DMS153 (cell line): ENCODE measurements at regions not wholly inside any gene's neighbourhood (a gene's known extent, or its start where the extent isn't known, plus 50 kb on each side); places are given as distances from the start of the nearest gene placed in this dataset.

Experiments used
- DNase-seq: peaks from one replicate; lab custom pipeline; 2025; lab: John Stamatoyannopoulos, UW

DNA sequence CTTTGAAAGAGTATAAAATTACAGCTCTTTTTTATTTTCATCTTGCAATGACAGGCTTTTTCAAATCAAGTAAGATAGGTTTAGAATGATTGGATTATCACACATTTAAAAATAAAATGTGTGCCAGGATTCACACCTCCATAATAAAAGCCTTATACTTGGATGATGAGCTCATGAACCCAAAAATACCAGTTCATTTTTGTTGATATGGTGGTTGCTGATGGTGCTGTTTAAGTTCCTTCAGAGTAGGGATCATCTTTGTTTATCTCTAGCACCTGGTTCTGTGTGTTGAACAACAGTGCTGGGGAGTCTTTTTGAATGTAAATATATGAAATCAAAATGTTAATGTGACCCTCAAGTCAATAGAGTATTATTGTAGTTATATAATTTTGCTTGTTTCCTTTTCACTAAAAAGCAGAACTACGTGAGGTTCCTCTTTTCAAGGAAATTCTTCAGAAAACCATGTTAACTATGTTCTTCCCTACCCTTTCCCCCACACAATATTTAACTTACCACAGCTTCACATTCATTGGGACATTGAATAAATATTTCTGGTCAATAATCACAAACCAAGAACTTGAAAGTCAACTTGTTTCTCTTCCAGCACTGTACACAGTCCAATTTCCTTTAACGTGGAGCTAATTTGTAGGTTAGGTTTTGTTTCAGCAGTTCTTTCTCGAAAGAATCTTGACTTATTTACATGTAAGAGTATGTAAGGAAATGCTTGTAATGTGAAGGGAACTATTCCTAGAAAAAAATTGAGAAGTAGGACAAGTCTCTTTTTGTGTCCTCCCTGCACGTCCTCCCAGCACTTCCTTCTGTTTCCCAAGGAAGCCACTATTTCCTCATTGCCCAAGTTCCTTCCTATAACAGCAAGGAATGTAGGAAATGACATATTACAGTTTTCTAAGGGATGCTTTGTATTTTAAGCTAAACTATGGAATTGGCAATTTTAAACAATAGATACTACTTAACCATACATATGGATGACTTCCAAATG lies 945.9 kb upstream of the CITED2 start:
- DNase-seq = no peak

DNA sequence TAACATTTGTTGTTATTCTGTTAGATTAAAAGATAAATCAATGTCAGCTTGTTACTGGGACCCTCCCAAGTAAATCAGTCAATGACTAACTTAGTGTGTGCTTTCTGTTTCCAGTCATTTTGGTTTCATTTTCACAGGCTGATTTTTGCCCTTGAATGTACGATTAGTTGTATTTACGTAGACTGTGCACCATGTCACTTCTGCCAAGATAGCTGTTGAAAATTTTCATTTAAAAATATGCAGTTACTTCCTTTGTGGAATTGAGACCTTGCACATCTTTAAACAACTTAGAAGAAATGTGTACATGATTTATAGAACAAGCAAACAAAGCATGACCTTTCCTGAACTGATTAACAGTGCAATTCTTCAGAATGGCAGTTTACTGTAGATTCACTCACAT lies 944.8 kb upstream of the CITED2 start:
- DNase-seq = no peak

DNA sequence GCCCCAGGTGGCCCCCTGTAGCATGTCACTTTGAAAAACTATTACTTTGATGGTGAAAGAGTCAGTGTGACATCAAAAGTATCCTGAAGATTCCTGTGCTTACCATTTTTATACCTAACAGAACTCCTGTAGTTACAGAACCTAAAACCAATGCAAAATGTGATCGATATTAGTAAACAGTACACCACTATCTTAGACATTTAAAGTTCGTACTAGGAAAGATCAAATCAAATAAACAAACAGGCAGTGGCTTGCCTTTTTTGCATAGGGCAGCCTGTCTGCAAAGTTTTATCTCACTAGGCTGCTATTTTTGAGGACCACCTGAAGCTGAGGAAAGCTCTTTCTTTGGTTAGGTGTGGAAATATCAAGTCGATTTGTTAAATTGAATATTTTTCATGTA lies 944.0 kb upstream of the CITED2 start:
- no peak for DNase-seq

DNA sequence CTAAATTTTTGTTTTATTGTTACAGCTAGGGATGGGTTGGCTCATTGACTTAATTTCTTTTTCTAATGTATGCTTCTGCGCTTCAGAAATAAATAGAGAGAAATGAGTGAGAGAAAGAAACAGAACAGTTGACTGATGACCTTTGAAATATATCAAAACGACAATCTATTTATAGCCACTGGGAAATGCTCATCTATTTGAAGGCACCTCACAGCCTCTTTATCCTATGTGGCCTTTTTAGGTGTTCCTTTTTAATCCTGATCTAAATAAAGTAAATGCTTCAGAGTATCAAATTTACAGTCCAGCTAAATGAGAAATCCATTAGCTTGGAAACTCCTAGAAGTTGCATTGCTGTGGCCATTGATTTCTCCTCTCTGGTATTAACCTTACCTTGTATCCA lies 943.5 kb upstream of the CITED2 start:
- DNase-seq = no peak

DNA sequence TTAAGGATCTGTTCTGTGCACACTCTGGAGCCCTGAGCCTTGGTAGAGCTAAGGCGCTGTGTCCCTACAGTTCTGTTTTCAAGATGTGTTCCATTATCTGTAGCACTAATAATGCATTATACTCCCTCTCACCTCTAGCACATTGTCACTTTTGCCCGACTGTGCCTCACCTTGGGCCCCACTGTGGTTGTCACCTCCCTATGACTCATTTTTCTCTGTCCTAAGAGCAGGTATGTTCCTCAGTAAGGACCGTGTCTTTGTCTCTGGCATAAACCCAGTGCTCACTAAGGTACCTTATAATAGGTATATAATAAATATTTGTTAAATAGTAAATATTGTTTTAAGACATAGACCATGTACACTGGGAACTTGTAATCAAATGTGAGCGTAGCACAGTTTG lies 942.5 kb upstream of the CITED2 start:
- no peak for DNase-seq

DNA sequence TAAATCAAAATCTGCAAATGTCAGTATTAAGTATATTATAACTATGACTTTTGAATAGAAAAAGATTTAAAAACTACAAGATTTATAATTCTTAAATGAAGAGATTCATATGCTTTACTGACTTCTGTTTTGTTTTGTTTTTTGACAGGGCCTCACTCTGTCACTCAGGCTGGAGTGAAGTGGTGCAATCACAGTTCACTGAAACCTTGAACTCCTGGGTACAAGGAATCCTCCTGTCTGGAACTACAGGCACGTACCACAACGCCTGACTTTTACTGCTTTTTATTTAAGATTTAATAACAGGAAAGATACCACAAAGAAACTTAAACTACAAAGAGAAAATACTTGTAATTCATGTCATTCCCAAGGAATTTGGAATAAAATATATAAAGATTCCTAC lies 940.2 kb upstream of the CITED2 start:
- DNase-seq = no peak

DNA sequence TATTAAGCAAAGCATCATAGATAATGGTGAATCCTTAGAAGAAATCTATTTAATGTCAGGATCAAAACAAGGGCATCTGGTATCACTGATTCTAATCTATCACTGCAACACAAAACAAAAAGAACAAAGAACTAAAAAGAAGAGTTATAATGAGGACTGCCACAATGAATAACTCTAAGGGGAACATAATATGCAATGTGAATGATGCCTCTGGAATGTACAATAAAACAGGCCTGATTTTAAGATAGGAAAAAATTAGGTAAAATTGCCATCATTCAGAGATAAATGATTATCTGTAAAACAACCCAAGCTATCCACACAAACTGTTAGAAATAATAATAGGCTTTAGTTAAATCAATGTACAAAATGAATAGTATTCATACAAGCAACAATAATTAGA lies 936.7 kb upstream of the CITED2 start:
- no peak for DNase-seq

DNA sequence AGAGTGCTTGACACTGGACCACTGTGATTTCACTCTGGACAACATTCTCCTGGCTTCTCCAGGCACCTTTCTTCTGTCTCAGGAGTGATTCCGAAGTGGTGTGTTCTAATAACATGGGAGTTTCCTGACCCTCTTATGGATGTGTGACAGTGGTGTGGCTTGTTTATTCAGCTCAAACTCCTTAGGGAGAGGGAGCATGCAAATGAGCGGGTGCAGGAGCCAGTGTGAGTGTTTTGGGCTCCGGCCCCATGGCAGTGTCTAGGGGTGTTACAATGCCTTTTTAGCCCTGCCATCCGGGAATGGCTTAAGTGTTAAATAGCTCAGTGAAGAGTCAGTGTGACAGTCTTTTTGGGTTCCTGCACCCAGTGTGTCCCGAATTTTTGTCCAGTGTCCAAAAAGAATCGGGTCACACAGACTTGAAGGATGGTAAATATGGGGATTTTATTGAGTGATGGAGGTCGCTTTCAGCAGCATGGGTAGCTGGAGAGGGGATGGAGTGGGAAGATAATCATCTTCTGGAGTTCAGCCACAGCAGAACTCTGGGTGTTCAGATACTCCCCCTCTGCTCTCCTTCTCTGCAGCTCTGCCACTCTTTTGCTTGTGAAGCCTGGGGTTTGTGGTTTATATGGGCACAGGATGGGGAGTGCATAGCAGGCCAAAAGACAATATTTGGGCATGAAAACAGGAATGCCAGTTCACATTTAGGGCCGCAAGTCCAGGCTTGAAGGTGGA lies 928.9 kb upstream of the CITED2 start:
- no peak for DNase-seq

DNA sequence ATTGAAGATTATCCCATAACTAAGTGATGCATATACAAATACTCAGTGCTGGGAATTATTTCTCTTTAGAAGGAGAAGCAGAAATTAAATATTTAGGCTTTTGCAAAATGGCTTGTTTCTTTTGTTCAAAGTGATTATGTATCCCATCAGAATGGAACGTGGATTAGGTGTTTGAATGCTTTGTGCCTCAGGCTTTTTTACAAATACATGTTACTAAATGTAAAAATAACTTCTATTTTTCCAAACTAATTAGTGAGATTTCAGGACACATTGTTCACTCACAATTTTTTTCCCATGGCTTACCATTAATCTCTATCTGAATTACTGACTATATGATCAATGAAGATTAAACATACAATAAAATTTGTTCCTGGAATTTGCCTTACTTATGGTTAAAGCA lies 925.9 kb upstream of the CITED2 start:
- no peak for DNase-seq

DNA sequence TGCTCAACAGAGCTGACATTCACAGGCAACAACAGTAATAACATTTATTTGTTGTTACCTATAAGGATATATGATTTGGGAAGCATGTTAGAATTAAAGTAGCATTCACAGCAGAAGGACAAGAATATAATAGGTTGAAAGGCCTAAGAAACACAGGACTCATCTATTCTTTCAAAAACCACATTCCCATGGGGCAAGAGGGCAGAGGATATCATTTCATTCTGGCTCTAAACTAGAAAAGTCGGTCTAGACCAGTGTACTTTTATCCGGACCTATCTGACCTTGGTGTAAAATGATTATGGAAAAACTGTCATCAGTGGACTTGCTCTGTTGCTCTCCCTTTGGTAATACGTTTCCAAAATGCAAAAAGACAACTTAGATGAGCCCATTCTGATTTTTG lies 914.7 kb upstream of the CITED2 start:
- no peak for DNase-seq

DNA sequence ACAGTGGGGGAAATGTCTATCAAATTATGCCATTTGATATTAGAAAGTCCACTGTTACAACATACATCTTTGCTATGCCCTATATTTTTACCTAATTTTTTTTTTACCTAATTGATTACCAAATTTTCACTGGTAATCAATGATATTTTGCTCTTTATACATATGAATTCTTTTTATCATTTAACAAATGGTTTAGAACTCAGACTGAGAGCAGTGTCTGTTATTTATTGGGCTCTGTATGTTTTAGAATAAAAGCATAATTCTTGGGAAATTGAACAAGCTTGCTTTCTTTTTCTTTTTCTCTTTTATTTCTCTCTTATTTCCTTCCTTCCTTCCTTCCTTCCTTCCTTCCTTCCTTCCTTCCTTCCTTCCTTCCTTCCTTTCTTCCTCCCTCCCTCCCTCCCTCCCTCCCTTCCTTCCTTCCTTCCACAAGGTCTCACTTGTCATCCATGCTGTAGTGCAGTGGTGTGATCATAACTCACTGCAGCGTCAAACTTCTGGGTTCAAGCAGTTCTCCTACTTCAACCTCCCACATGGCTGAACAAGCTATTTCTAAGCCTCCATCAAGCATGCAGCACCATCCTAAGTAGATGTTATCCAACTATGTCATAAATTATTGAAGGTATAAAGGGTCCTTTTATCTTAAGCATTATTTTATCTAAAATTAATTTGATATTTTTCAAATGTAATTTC lies 911.7 kb upstream of the CITED2 start:
- no peak for DNase-seq

DNA sequence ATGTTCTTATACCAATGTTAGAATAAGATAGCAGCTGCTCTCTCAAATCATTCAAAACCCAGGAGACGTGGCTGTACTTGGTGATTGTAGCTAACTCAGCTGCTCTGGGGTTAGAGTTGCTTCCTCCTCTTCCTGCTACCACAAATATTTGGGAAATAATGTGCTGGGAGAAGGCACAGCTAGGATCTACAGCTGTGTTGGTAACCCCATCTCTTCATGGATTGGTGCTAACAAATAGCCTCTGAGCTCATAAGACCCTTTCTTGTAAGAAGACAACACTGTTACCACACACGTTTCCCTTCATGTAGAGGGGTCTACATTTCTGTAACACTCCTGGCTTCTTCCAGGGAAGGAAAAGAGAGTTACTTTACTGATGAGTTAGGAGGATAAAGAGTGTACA lies 911.0 kb upstream of the CITED2 start:
- DNase-seq = no peak

DNA sequence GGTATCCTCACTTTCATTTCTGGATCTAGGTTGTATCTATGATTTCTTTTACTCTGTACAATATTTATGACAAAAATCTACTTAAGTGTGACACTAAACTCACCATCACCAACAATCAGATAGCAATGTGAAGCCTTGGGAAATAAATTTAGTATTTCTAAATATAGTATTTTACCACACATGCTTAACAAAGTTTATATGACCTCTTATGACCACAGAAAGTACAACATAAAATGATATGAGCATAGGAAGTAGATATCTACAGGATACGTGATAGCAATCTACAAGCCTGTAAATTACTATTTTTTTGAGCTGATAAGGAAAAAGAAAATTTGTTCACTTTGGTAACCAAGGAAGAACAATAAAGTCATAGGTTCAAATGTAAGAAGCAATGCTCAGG lies 910.4 kb upstream of the CITED2 start:
- no peak for DNase-seq

DNA sequence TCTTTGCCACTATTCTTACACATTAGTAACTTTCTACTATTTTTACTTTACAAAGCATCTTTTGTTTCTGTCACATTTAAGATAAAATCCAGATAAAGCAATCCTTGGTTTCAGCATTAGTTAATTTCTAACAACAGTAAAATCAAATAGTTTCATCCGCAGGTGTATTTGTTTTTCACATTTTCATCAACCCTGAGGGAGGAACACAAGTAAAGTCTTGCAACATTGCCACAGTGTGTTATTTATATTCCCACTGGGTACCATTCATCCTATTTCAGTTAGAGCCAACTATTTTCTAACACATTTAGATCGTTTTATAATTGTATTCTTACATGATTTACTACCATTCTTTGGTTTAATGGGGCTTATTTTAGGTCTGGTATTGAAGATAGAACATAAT lies 908.7 kb upstream of the CITED2 start:
- DNase-seq = no peak

DNA sequence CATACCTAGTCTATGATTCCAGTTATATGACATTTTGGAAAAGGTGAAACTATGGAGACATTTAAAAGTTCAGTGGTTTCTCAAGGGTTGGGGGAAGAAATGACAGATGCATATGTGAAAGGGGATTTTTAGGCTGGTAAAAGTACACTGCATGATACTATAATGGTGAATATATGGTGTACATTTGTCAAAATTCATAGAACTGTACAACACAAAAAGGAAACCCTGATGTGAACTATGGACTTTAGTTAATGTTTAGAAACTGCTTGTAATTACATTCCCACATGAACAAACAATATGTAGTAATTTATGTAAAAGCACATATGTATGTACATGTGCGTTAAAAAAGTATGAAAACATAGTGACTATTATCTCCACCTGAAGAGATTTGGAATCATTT lies 907.3 kb upstream of the CITED2 start:
- no peak for DNase-seq

DNA sequence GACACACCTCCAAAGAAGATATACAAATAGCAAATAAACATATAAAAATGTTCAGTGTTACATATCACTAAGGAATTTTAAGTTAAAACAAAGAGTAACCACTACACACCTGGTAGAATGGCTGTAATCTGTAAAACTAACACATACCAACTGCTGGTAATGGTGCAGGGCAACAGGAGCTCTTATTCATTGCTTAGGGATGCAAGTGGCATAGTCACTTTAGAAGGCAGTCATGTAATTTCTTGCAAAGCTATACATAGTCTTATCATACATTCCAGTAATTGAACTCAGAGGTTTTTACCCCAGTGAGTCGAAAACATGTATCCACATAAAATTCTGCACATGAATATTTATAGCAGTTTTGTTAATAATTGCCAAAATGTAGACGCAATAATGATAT lies 906.8 kb upstream of the CITED2 start:
- DNase-seq = no peak

DNA sequence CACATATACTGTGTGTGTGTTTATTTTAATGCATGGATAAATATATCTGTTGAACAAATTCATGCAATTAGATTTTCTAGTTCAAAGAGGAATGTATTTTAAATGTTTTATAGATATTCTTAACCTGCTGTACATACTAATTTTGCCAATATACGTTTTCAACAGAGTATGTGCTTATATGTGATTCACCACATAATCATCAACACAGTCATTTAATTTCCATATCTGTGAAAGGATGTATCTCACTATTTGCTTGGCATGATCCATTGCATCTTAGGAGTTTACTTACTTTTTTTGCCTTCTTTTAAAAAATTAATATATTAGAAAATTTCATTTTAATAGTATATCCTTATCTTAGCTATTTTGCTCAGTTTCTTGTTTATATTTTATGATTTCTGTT lies 902.3 kb upstream of the CITED2 start:
- DNase-seq = no peak

DNA sequence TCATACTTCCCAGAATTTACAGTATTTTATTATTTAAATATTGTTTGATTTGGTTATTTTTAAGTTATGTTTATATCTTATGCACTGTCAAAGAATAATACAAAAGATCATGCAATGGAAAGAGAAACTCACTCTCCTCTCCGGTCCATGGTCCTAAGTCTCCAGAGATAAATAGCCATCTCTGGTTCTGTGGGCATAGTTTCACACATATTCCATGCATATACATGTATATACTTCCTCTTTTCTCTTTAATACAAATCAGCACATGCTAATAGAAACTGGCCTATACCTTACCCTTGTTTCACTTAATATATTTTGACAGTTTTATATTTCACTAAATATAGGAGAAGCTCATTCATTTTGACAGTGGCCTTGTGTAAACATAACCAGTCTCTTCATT lies 901.7 kb upstream of the CITED2 start:
- no peak for DNase-seq

DNA sequence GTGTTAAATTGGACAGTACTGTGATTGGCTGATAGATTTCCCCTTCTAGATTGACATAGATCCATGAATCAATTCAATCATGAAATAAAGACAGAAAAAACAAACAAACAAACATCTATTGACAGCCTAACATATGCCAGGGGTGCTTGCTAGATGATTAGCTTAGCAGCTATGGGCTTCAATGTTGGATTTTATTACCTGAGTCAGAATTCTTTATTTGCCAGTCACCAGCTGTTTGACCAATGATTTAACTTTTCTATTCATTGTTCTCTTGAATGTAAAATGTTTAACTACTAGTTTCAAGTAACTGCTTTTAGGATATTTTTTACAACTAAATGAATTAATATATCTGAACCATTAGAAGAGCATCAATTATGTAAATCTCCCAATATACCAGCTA lies 901.3 kb upstream of the CITED2 start:
- no peak for DNase-seq

DNA sequence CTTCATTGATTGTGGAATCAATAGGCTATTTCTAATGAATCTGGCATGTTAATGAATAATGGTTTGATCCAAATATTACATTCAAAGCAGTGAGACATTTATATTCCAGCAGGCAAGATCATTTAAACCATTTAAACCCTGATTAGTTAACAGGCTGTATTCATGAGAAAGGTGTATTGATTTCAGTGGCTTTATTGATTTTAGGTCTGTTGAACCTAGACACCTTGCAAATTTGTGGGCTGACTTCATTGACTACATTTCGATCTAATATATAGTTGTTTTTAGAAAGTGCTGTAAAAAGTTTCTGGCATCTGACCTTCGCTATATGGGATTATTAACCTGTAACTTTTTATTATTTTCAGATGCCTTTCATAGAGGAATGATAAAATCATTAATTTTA lies 900.1 kb upstream of the CITED2 start:
- no peak for DNase-seq

DNA sequence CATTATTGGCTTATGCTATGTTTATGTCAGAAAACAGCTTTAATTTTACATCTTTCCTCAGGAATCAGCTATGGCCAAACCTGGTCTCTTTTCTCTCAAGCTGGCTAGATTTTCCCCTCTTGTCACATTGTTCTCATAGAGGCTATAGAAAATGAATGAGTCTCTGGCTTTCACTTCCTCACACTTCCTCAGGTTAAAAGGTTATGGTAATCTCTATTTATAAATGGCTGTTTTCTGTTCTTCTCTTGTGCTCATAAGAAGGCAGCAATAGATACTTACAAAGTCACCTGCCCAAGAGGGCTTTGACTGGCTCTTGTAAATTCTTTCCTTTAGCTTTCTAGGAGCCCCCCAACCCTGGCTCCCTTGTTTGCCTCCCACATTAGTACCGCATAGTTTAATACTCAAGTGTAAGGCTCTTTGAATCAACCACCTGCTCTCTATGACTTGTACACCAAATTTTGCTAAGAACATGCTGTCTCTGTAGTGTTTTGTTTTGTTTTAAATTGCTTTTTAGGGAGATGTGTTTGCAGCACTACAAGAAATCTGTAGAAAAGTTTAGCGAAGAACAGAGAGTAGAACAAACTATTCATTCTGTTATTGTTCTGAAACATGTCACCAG lies 897.4 kb upstream of the CITED2 start:
- no peak for DNase-seq

DNA sequence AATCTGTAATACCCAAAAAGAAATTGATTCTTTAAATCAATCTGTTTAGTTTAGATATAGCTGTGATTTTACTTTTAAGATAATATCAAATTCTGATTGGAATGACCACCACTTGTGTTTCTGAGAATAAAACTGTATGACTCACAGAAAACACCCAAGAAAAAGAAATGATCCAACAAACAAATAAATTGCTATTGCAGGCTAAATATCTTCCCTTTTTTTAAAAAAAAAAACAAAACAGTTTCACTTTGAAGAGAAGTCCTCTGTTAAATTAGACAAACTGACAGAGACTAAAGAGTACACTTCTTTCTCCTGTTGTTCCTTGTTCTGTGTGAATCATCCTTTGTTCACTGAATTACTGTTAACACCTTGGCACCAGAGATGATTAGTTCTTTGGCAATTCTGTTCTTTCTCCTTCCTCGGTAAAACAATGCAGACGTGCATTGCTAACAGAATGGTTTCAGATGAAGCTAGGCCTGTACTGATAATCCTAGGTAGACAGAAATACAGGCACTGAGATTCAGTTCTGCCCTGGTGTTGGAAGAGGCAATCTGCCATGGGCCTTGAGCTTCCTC lies 895.2 kb upstream of the CITED2 start:
- DNase-seq = no peak
